SU-DHL-6 (cell line): ENCODE measurements at regions not wholly inside any gene's neighbourhood (a gene's known extent, or its start where the extent isn't known, plus 50 kb on each side); places are given as distances from the start of the nearest gene placed in this dataset.

Experiments
- H2AFZ ChIP-seq: fragments of 200-600 bp; sonication (generic); 2 replicates; pipeline ENCODE4 v1.6.1; 2014; ENCODE audit warnings: low read depth, mild to moderate bottlenecking, moderate library complexity, mixed read lengths, antibody characterized with exemption, low read length; ENCODE audit not compliant: severe bottlenecking
- H3F3A ChIP-seq: fragments of 200-600 bp; shearing (Covaris generic); 2 replicates; pipeline ENCODE4 v1.6.0; 2016; ENCODE audit warnings: antibody characterized with exemption, mild to moderate bottlenecking; ENCODE audit not compliant: insufficient read depth
- H3K27ac ChIP-seq: fragments of 200-600 bp; sonication (generic); 2 replicates; pipeline ENCODE4 v1.5.1; 2016; ENCODE audit warnings: low read depth, mild to moderate bottlenecking, low read length, moderate library complexity, mixed read lengths
- H3K27me3 ChIP-seq: fragments of 200-600 bp; sonication (generic), shearing (Covaris generic); 2 replicates; pipeline ENCODE4 v1.6.0; 2014; ENCODE audit warnings: mild to moderate bottlenecking, low read length
- H3K36me3 ChIP-seq: fragments of 200-600 bp; sonication (generic); 2 replicates; pipeline ENCODE4 v1.6.1; 2014; ENCODE audit warnings: mild to moderate bottlenecking, low read length, mixed read lengths
- H3K4me2 ChIP-seq: fragments of 300-600, 200-600 bp; shearing (Covaris generic), sonication (generic); 2 replicates; pipeline ENCODE4 v1.6.0; 2014; ENCODE audit warnings: low read length, low read depth, mild to moderate bottlenecking; ENCODE audit not compliant: poor library complexity, severe bottlenecking
- H3K4me3 ChIP-seq: fragments of 200-600 bp; sonication (generic); 2 replicates; pipeline ENCODE4 v1.5.1; 2014; ENCODE audit warnings: antibody characterized with exemption, low read length, mild to moderate bottlenecking, mixed read lengths; ENCODE audit not compliant: insufficient read depth, poor library complexity, severe bottlenecking
- H3K79me2 ChIP-seq: fragments of 200-600 bp; sonication (generic); 2 replicates; pipeline ENCODE4 v1.6.1; 2014; ENCODE audit warnings: mild to moderate bottlenecking, low read length, moderate library complexity; ENCODE audit not compliant: insufficient read depth
- H3K9ac ChIP-seq: fragments of 200-600 bp; sonication (generic); 2 replicates; pipeline ENCODE4 v1.7.0; 2014; ENCODE audit warnings: mild to moderate bottlenecking, low read length
- H3K9me2 ChIP-seq: fragments of 200-600 bp; sonication (generic); replicated peaks from 2 replicates; pipeline ENCODE4 v1.6.1; 2014; ENCODE audit warnings: low read length; ENCODE audit not compliant: insufficient read depth
- H3K9me3 ChIP-seq: fragments of 200-600 bp; sonication (generic); 2 replicates; pipeline ENCODE4 v1.6.1; 2014; ENCODE audit warnings: low read length, mixed read lengths; ENCODE audit not compliant: insufficient read depth
- H4K20me1 ChIP-seq: fragments of 200-600 bp; sonication (generic); 2 replicates; pipeline ENCODE4 v1.6.1; 2014; ENCODE audit warnings: low read depth, mild to moderate bottlenecking, antibody characterized with exemption, low read length, moderate library complexity, mixed read lengths
- EZH2phosphoT487 ChIP-seq: fragments of 200-600 bp; sonication (generic), shearing (Covaris generic); conservative IDR thresholded peaks from 2 replicates; pipeline ENCODE4 v1.6.1; 2018; ENCODE audit warnings: mild to moderate bottlenecking, antibody characterized with exemption, low read length, moderate library complexity, mixed read lengths
- TF ChIP-seq, protein P1 (sequence below): fragments of 200-600 bp; sonication (generic); IDR thresholded peaks from one replicate; pipeline ENCODE4 v1.5.1; 2017; ENCODE audit warnings: antibody characterized with exemption, mild to moderate bottlenecking, low read length, moderate library complexity; ENCODE audit not compliant: insufficient read depth, poor library complexity, severe bottlenecking

DNA sequence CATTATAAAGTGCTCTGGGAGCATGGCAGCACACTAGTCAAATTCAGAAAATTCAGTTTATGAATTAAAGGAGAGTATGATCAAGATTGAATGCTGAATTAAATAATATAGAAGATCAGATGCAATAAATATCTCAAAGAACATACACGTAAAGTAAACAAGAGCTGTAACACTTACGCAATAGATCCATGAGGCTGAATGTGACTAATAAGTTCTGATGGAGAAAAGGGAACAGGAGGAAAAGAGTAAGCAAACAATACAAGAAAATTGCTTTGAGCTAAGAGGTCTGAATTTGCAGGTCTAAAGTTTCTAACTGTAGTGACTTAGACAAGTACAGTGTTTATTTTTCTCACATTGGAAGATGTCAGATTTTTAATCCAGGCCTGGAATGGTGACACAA is 646.7 kb upstream of the ZNF804A start:
- Histone ChIP-seq H2AFZ (no peak overlapping the region), H4K20me1 (no peaks in the 10 kb centered on the region), H3K27ac (no peak overlapping the region), H3K36me3 (no peaks in the 10 kb centered on the region), H3K4me3 (no peak overlapping the region), H3K79me2 (no peaks in the 10 kb centered on the region), H3K27me3 (no peaks in the 10 kb centered on the region), H3K9me3 (no peaks in the 10 kb centered on the region), H3F3A (no peaks in the 10 kb centered on the region), H3K9me2 (no peaks in the 10 kb centered on the region), H3K4me2 (no peak overlapping the region), H3K9ac (no peak overlapping the region)
- no peak for TF ChIP-seq EZH2phosphoT487
- TF ChIP-seq, protein P1, sequence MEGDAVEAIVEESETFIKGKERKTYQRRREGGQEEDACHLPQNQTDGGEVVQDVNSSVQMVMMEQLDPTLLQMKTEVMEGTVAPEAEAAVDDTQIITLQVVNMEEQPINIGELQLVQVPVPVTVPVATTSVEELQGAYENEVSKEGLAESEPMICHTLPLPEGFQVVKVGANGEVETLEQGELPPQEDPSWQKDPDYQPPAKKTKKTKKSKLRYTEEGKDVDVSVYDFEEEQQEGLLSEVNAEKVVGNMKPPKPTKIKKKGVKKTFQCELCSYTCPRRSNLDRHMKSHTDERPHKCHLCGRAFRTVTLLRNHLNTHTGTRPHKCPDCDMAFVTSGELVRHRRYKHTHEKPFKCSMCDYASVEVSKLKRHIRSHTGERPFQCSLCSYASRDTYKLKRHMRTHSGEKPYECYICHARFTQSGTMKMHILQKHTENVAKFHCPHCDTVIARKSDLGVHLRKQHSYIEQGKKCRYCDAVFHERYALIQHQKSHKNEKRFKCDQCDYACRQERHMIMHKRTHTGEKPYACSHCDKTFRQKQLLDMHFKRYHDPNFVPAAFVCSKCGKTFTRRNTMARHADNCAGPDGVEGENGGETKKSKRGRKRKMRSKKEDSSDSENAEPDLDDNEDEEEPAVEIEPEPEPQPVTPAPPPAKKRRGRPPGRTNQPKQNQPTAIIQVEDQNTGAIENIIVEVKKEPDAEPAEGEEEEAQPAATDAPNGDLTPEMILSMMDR, result no peak

DNA sequence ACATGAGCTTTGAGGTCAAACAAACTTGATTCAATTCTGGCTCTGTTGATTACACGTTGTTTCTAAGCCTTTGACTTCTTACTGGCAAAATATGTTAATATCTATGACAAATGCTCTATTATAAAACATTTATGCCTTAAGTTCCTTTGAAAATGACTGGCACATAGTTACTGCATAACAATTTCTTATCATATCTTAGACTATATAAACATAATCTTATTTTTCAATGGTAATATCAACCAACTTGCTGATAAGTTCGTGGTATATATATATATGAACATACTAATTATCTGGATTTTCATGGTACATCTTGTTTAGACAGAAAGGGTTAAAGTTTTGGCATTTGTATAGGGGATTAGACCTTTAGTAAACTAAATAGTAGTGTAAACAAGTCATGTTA is 645.6 kb upstream of the ZNF804A start:
- H3K27me3 ChIP-seq, result no peaks in the 10 kb centered on the region
- no peaks in the 10 kb centered on the region for H4K20me1 ChIP-seq
- H3K9ac ChIP-seq, result no peak overlapping the region
- H3K4me3 ChIP-seq, result no peak overlapping the region
- H2AFZ ChIP-seq, result no peak overlapping the region
- H3K9me3 ChIP-seq, result no peaks in the 10 kb centered on the region
- no peak overlapping the region for H3K4me2 ChIP-seq
- H3F3A ChIP-seq, result no peaks in the 10 kb centered on the region
- H3K79me2 ChIP-seq, result no peaks in the 10 kb centered on the region
- no peaks in the 10 kb centered on the region for H3K9me2 ChIP-seq
- H3K27ac ChIP-seq, result no peak overlapping the region
- no peaks in the 10 kb centered on the region for H3K36me3 ChIP-seq
- TF ChIP-seq EZH2phosphoT487, result no peak
- TF ChIP-seq, protein P1, result no peak

DNA sequence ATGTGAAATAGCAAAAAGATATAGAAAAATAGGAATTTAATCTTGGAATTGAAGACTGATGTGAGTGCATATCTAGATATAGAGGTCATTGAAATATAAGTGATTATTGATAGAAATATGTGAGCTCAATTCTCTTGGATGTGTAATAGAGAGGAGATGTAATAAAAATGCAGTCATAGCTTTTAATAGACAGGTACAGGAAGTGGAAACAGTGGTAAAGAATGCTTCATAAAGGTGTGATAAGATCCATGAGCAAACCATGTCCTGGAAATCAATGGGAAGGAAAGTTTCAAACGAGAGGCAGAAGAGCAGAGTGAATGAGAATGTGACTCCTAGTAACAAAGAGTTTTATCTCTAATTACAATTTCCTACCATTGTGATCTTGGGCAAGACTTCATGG is 634.7 kb upstream of the ZNF804A start:
- no peak overlapping the region for H3K27ac ChIP-seq
- H4K20me1 ChIP-seq, result no peaks in the 10 kb centered on the region
- H2AFZ ChIP-seq, result no peak overlapping the region

More for the DNA sequence above, 634.7 kb upstream of the ZNF804A start:
- Histone ChIP-seq H3K4me3 (no peak overlapping the region), H3K27me3 (no peaks in the 10 kb centered on the region), H3K4me2 (no peak overlapping the region), H3K9me3 (no peaks in the 10 kb centered on the region), H3K9me2 (no peaks in the 10 kb centered on the region; the same call in 1 of the 2 replicates), H3K79me2 (no peaks in the 10 kb centered on the region), H3F3A (no peaks in the 10 kb centered on the region), H3K36me3 (no peaks in the 10 kb centered on the region), H3K9ac (no peak overlapping the region)
- TF ChIP-seq, protein P1, result no peak
- TF ChIP-seq EZH2phosphoT487, result no peak
